NB4 (cell line): ENCODE measurements at regions not wholly inside any gene's neighbourhood (a gene's known extent, or its start where the extent isn't known, plus 50 kb on each side); places are given as distances from the start of the nearest gene placed in this dataset.

Experiments used
- DNase-seq: peaks from one replicate; pipeline ENCODE4 v3.0.0; 2010; ENCODE audit warnings: low read depth
- H3K4me3 ChIP-seq: one replicate; pipeline ENCODE4 v1.5.1; 2011; ENCODE audit warnings: mild to moderate bottlenecking, low read depth, low read length, moderate library complexity
- CTCF ChIP-seq: IDR thresholded peaks from one replicate; pipeline ENCODE4 v1.5.1; 2012; ENCODE audit warnings: low read depth, low read length
- MAX ChIP-seq: IDR thresholded peaks from 2 replicates; pipeline ENCODE4 v1.6.1; 2011; ENCODE audit warnings: low read depth, low read length
- MYC ChIP-seq: IDR thresholded peaks from 2 replicates; pipeline ENCODE4 v1.6.1; 2011; ENCODE audit warnings: low read depth, low read length
- POLR2A ChIP-seq: IDR thresholded peaks from 2 replicates; pipeline ENCODE4 v1.6.1; 2011; ENCODE audit warnings: mild to moderate bottlenecking; ENCODE audit not compliant: insufficient read length; ENCODE audit errors: extremely low read depth

GRCh38 chr4:35760807-35761206, 483.5 kb downstream of the ARAP2 start:
- TF ChIP-seq MYC (no peak), MAX (no peak), POLR2A (no peak), CTCF (no peak)
- no peak overlapping the region for H3K4me3 ChIP-seq
- no peak for DNase-seq

GRCh38 chr4:35771571-35771970, 472.7 kb downstream of the ARAP2 start:
- H3K4me3 ChIP-seq, result no peak overlapping the region
- no peak for DNase-seq
- TF ChIP-seq MYC (no peak), POLR2A (no peak), MAX (no peak), CTCF (no peak)

- DNase-seq, result no peak
- no peak for TF ChIP-seq MAX
- TF ChIP-seq CTCF, result no peak
- no peak for TF ChIP-seq POLR2A
- TF ChIP-seq MYC, result no peak
- H3K4me3 ChIP-seq, result no peak overlapping the region
Observed at GRCh38 chr4:35772291-35772690, 472.0 kb downstream of the ARAP2 start.

- no peak for TF ChIP-seq MYC
- no peak for TF ChIP-seq POLR2A
- TF ChIP-seq CTCF, result no peak
- TF ChIP-seq MAX, result no peak
- no peak for DNase-seq
- no peak overlapping the region for H3K4me3 ChIP-seq
Observed at GRCh38 chr4:35789899-35790574, 454.3 kb downstream of the ARAP2 start.

GRCh38 chr4:35793045-35793722, 451.1 kb downstream of the ARAP2 start:
- DNase-seq, result no peak
- TF ChIP-seq MAX, result no peak
- TF ChIP-seq CTCF, result no peak
- no peak for TF ChIP-seq MYC
- TF ChIP-seq POLR2A, result no peak
- H3K4me3 ChIP-seq, result no peak overlapping the region
